Astrocyte of the hippocampus (primary cell): ENCODE measurements at regions not wholly inside any gene's neighbourhood (a gene's known extent, or its start where the extent isn't known, plus 50 kb on each side); places are given as distances from the start of the nearest gene placed in this dataset.
A peak's percentile ranks its signal among the peaks of the same experiment; 100 is the strongest.

ENCODE experiments used
- DNase-seq: peaks from one replicate; pipeline ENCODE4 v3.0.0; 2011; ENCODE audit warnings: low read depth, low spot score

GRCh38 chr3:76969471-76969870, 70.4 kb upstream of the ROBO2 start:
- peak; percentile 20 for DNase-seq

DNA sequence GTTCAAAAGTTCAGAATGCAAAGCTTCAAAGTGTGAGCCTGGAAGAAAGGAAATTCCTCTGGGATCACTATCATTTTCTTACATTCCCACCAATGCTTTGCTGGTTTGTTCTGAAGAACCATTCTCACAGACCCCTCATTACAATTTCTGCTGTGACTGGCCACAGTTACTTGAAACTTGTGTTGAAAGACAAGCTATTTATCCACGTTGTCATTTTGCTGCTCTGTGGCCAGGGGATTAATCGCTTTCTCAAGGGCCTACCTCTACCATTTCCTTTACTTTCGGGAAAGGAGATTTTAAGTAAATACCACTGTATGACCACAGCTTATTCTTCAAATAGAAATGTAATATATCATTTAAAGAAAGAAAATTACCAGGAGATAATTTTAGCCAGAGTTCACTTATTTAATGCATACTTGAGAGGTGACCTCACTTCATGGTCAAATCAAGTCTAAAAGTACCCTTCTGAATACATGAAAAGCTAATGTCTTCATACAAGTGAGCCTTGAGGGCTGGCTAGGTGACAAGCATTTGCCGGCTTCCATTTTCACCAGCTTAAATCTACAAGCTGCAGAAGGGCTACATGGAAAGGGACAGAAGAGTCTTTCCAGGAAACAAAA, 69.8 kb upstream of the ROBO2 start:
- DNase-seq: peak; percentile 91

- no peak for DNase-seq
Observed at GRCh38 chr3:76972624-76973296, 67.1 kb upstream of the ROBO2 start.

- DNase-seq: no peak
Observed at GRCh38 chr3:76976996-76977395, 62.9 kb upstream of the ROBO2 start.

GRCh38 chr3:76985645-76986044, 54.3 kb upstream of the ROBO2 start:
- DNase-seq: no peak

- no peak for DNase-seq
Observed at GRCh38 chr3:76986876-76987474, 52.9 kb upstream of the ROBO2 start.
